Ovary (tissue), 7 donors: ENCODE measurements at regions not wholly inside any gene's neighbourhood (a gene's known extent, or its start where the extent isn't known, plus 50 kb on each side); places are given as distances from the start of the nearest gene placed in this dataset.

Experiments
- DNase-seq, 5 donors: peaks; one replicate each; pipeline ENCODE4 v3.0.0-alpha.2; 2019 to 2020
- H3K27ac ChIP-seq, 2 donors: fragments of 200-600 bp; one replicate each; pipeline versions ENCODE4 v1.5.1 to v1.8.0; 2019 to 2022
- H3K27me3 ChIP-seq: fragments of 200-600 bp; one replicate; pipeline ENCODE4 v1.8.0; 2022
- H3K36me3 ChIP-seq: fragments of 200-600 bp; sonication (generic); one replicate; pipeline ENCODE4 v1.5.1; 2019
- H3K4me1 ChIP-seq: one replicate; pipeline ENCODE4 v1.8.1; 2013; ENCODE audit warnings: mild to moderate bottlenecking, moderate library complexity; ENCODE audit not compliant: insufficient read depth
- H3K4me3 ChIP-seq: fragments of 200-600 bp; sonication (generic); one replicate; pipeline ENCODE4 v1.5.1; 2017
- H3K9me3 ChIP-seq, 2 donors: fragments of 200-600 bp in 1 of 2; sonication (generic) in 1 of 2; one replicate each; pipeline versions ENCODE4 v1.5.1 to v1.8.1; 2013 to 2019; ENCODE audit warnings: mild to moderate bottlenecking in 1 of 2, moderate library complexity in 1 of 2
- EP300 ChIP-seq: sonication (generic); formaldehyde crosslinking; IDR thresholded peaks from one replicate; pipeline ENCODE4 v1.6.1; 2017; ENCODE audit warnings: antibody characterized with exemption
- POLR2A ChIP-seq: fragments of 450-650 bp; IDR thresholded peaks from one replicate; pipeline ENCODE4 v1.6.1; 2017; ENCODE audit warnings: antibody characterized with exemption, mild to moderate bottlenecking, moderate library complexity
- WGBS, 3 donors: extraction: QIAGEN DNeasy Blood & Tissue Kit in 1 of 3; methylation state at CpG; one replicate each; pipeline versions ENCODE4 v1.1.5 to v1.1.7; 2013 to 2017; 5-methylcytosine and 5-hydroxymethylcytosine counted together
- intact Hi-C, 4 donors: fragments of 100-400 bp; cut with DNase I; formaldehyde crosslinking; loops; one replicate each; pipeline versions ENCODE4 v1.11.0 to v1.15.1; 2022 to 2023
- TF ChIP-seq, protein P1 (sequence below), 3 donors: fragments of 450-650 bp in 2 of 3; fragments of 200-600 bp in 1 of 3; IDR thresholded peaks; one replicate each; pipeline versions ENCODE4 v1.5.1 to v1.8.0; 2016 to 2022; ENCODE audit warnings: antibody characterized with exemption in 3 of 3, mild to moderate bottlenecking in 1 of 3
- donor health status: DM: no; HTN: no; CAD: no; lungs with moderate emphysema.
- donor health status: DM: no; HTN: no; CAD: no.
- donor health status: Bipolar disorder and iron deficiency.
- donor health status: DM: no; HTN: no; CAD: no.
- donor health status: DM: yes; HTN: yes; CAD: no.

DNA sequence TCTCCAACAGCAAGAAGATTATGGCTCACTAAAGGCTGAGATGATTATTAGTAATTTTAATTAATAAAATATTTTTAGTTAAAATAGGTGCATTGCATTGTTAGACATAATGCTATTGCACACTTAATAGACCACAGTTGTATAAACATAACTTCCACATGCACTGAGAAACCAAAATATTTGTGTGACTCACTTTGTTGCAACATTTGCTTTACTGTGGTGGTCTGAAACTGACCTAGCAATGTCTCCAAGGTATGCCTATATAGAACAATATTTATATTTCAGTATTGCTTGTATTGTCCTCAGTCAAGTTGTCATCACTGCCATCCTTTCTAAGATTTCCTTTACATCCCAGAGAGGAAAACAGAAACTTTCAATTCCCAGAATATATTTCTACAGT, 1215.2 kb downstream of the SI start:
- TF ChIP-seq, protein P1, sequence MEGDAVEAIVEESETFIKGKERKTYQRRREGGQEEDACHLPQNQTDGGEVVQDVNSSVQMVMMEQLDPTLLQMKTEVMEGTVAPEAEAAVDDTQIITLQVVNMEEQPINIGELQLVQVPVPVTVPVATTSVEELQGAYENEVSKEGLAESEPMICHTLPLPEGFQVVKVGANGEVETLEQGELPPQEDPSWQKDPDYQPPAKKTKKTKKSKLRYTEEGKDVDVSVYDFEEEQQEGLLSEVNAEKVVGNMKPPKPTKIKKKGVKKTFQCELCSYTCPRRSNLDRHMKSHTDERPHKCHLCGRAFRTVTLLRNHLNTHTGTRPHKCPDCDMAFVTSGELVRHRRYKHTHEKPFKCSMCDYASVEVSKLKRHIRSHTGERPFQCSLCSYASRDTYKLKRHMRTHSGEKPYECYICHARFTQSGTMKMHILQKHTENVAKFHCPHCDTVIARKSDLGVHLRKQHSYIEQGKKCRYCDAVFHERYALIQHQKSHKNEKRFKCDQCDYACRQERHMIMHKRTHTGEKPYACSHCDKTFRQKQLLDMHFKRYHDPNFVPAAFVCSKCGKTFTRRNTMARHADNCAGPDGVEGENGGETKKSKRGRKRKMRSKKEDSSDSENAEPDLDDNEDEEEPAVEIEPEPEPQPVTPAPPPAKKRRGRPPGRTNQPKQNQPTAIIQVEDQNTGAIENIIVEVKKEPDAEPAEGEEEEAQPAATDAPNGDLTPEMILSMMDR (IDR thresholded peaks at IDR 0.05): no peak
- no peak for TF ChIP-seq POLR2A
- no peak for TF ChIP-seq EP300
- H3K27ac ChIP-seq: no peak overlapping the region
- H3K36me3 ChIP-seq: no peaks in the 10 kb centered on the region
- no peaks in the 10 kb centered on the region for H3K27me3 ChIP-seq
- no peak overlapping the region for H3K4me3 ChIP-seq
- H3K9me3 ChIP-seq: no peaks in the 10 kb centered on the region
- no peak for DNase-seq
- no peaks in the 10 kb centered on the region for H3K4me1 ChIP-seq
- intact Hi-C loops: no loop called here

DNA sequence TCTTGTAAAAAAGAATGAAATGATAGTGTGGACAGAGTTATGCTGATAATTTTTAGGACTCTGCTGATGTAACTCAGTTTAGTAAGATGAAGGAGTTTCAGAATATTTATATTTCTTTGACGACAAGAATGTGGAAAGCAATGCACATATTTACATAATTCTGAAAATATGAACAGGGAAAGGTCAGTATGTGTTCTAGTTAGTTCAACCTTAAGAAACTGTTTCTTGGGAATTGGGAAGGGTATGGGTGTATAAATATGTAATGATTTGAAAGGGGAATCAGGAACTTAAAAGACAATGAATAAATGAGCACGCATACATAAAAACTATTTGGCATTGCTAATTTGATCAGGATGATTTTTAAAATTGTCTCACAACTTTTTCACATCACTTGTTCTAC, 1226.1 kb downstream of the SI start:
- H3K9me3 ChIP-seq: no peaks in the 10 kb centered on the region
- intact Hi-C loops: no loop called here
- DNase-seq: no peak
- H3K27ac ChIP-seq: no peak overlapping the region
- WGBS, 3 donors: 15 to 25% (median 16%) methylated on average over 2 of the region's 2 CpGs
- no peaks in the 10 kb centered on the region for H3K27me3 ChIP-seq
- no peaks in the 10 kb centered on the region for H3K4me1 ChIP-seq
- H3K4me3 ChIP-seq: no peak overlapping the region
- H3K36me3 ChIP-seq: no peaks in the 10 kb centered on the region
- TF ChIP-seq, protein P1 (IDR thresholded peaks at IDR 0.05): no peak
- TF ChIP-seq POLR2A: no peak
- no peak for TF ChIP-seq EP300

DNA sequence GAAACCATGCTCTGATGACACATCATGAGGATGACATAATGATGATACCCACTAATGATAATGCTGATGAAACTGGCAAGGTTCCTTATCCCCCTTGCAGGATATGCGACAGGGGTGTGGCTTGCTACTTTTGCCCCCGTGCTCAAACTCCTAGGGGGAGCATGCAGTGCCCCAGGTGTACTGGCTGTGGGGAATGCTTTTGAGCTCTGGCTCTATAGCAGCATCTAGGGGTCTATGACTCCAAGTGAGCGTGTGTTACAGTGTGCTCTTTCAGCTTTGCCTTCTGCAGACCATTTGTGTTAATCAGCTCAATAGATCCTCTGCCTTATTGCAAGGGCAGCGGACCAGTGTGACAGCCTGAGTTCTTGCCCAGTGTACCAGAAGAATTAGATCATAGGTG, 1239.5 kb downstream of the SI start:
- DNase-seq: no peak
- no peaks in the 10 kb centered on the region for H3K4me1 ChIP-seq
- H3K27me3 ChIP-seq: no peaks in the 10 kb centered on the region
- no peak for TF ChIP-seq POLR2A
- TF ChIP-seq, protein P1 (IDR thresholded peaks at IDR 0.05): no peak
- TF ChIP-seq EP300: no peak
- intact Hi-C loops: no loop called here
- H3K9me3 ChIP-seq: no peaks in the 10 kb centered on the region
- WGBS, 3 donors: 70 to 83% (median 78%) methylated on average over 4 of the region's 4 CpGs
- no peak overlapping the region for H3K27ac ChIP-seq
- H3K36me3 ChIP-seq: no peaks in the 10 kb centered on the region
- H3K4me3 ChIP-seq: no peak overlapping the region

DNA sequence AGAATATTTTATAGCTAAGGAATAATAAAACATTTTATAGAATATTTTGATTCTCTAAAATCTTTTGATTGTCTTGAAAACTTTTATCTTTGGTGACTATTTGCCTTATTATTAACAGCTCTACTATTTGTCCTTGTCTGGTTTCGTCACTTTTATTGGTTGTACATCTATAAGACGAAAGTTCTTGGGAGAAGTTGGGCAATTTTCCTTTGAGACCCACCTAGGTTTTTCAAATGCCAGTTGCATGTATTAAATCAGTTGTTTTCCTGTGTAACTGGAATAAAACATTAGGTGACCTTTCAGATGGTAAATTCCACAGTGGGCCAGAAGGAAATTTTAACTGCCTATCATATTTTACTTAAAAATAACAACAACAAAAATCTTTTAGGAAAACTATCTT, 1245.7 kb downstream of the SI start:
- intact Hi-C loops: no loop called here
- Histone ChIP-seq H3K27ac (no peak overlapping the region), H3K36me3 (no peaks in the 10 kb centered on the region), H3K9me3 (no peaks in the 10 kb centered on the region), H3K4me1 (no peaks in the 10 kb centered on the region), H3K4me3 (no peak overlapping the region), H3K27me3 (no peaks in the 10 kb centered on the region)
- no peak for TF ChIP-seq EP300
- TF ChIP-seq, protein P1 (IDR thresholded peaks at IDR 0.05): no peak
- TF ChIP-seq POLR2A: no peak
- no peak for DNase-seq
- 30 to 69% (median 61%) methylated on average over 2 of the region's 2 CpGs for WGBS, 3 donors

DNA sequence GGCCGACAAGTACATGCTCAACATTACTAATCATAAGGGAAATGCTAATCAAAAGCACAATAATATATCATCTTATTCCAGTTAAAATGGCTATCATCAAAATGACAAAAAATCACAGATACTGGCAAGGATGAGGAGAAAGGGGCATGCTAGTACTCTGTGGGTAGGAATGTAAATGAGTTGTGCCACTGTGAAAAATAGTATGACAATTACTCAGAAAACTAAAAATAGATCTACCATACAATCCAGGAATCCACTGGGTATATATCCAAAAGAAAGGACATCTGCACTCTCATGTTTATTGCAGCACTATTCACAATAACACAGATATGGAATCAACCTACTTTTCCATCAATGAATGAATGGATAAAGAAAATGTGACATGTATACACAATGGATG, 1256.5 kb downstream of the SI start:
- WGBS, 3 donors: 90 to 98% (median 96%) methylated on average over 1 of the region's 1 CpG
- H3K36me3 ChIP-seq: no peaks in the 10 kb centered on the region
- DNase-seq: no peak
- no peak overlapping the region for H3K27ac ChIP-seq
- no peaks in the 10 kb centered on the region for H3K9me3 ChIP-seq
- H3K4me3 ChIP-seq: no peak overlapping the region
- no peaks in the 10 kb centered on the region for H3K27me3 ChIP-seq
- H3K4me1 ChIP-seq: no peaks in the 10 kb centered on the region
- no peak for TF ChIP-seq POLR2A
- TF ChIP-seq, protein P1 (IDR thresholded peaks at IDR 0.05): no peak
- TF ChIP-seq EP300: no peak
- intact Hi-C loops: no loop called here
